ENCODE measurements at regions not wholly inside any gene's neighbourhood (a gene's known extent, or its start where the extent isn't known, plus 50 kb on each side); places are given as distances from the start of the nearest gene placed in this dataset.

DNA sequence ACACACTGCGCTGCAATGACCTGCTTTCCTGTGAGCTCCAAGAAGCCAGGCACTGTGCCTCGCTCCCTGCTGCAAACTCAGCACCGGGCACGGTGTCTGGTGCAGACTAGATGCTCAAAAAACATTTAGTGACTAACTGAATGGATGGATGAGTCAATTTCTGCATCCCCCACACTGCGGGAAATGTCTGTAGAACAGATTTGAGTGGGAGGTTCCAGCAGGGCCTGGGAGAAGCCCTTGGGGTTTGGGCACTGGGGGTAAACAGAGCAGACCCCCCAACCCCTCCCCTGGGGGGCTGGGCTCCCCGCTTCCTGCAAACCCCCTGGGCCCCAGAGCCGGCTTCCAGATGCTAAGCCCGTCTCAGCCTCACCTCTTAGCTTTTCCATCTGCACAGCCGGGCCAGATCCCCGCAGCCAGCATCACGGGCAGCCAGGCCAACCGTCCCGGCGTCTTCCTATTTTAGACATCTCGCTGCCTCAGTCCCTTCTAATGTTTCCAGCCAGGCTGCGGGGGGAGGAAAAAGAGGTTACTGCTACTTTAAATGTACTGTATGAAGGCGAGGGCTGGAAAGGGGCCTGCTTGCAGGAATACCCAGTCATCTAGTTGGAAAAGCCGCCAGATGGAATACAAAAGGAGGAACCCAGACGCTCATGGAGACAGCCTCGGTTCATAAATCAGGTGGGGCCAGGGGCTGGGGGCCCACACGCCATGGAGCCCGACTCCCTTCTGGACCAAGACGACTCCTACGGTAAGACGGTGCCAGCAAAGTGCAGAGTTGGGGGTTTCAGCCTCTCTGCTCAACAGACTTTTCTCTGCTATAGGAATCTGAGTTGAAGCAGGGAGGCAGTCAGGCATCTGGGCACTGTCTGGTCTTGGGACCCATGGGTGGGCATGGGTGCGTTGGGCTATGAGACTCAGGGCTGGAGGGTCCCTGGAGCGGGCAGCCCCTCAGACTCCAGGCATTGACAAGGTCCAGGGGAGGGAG is 67.1 kb upstream of the GGTA1 start:
- TF ChIP-seq, protein P1, sequence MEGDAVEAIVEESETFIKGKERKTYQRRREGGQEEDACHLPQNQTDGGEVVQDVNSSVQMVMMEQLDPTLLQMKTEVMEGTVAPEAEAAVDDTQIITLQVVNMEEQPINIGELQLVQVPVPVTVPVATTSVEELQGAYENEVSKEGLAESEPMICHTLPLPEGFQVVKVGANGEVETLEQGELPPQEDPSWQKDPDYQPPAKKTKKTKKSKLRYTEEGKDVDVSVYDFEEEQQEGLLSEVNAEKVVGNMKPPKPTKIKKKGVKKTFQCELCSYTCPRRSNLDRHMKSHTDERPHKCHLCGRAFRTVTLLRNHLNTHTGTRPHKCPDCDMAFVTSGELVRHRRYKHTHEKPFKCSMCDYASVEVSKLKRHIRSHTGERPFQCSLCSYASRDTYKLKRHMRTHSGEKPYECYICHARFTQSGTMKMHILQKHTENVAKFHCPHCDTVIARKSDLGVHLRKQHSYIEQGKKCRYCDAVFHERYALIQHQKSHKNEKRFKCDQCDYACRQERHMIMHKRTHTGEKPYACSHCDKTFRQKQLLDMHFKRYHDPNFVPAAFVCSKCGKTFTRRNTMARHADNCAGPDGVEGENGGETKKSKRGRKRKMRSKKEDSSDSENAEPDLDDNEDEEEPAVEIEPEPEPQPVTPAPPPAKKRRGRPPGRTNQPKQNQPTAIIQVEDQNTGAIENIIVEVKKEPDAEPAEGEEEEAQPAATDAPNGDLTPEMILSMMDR (IDR thresholded peaks at IDR 0.05): no peak

DNA sequence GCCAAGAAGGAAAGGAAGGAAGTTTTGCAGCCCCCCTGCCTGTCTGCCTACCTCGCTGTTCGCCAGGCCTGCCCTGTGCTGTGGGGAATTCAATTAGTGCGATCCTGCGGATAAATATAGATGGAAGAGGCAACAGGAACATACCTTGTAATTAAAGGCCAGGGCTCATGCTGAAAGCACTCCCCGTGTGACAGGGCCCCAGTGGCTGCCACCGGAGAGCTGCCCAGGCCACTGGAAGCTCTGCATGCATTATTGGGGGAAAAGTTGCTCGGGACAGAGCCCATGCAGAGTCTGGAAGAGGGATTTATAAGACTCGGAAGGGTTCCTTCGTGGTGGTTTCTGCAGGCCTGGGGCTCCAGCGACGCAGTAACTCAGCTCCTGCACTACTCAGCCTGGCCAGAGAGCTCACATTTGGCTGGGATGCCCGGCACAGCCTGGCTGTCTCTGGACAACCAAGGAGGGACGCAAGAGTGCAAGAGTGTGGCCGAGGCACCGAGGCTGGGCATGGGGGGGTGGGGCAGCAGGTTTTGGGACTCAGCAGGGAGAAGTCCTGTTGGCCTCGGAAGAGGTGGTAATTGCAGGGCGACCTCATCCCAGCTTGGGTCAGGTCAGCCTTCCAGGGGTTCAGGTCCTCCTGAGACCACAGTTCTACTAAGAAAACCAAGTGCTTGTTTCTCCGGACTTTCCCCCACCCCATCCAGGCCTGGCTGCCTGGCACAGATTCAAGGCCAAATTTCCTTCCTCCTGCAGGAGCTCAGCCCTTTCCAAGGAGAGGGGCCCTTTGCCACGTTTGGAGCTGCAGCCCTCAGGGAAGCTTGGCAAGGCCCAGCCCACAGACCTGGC is 68.1 kb upstream of the GGTA1 start:
- TF ChIP-seq, protein P1 (IDR thresholded peaks at IDR 0.05): no peak

DNA sequence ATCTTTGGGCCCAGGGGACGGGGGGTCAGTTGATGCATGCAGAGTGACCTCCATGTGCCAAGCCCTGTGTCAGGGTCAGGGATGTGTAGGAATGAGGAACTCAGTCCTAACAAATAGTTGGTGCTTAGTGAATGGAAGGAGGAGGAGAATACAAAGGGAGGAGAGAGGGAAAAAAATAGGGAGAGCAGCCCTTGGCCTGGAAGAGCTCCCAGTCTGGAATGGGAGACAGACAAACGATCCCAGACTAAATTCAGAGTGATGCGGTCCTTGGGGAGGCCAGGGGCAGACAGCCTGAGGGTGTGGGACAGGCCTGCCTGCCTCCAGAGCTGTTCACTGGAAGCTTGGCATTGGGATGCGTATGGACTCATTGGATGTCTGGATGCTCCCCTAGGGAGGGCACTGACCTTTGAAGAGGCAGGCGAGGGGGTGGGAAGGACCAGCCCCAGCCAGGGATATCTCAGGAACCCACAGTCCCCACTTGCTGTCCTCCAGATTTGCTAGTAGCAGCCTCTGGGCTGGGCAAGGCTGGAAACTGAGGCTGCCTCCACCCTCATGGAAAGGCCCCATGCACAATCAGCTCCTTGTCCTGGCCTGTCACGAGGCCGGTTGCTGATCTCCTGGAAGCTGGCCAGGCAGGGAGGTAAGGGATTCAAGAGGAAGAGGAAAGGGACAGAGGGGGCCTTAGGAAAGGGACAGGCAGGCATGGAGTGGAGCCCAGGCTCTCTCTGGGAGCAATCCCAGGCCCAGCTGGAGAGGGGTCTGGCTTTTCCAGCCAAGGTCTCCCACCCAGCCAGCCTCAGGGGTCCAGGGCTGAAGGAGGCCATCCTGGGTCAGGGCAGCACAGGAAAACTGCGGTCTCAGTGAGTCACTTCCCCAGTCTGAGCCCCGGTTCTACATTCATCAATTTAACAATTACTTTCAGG is 69.0 kb upstream of the GGTA1 start:
- TF ChIP-seq, protein P1 (IDR thresholded peaks at IDR 0.05): no peak

DNA sequence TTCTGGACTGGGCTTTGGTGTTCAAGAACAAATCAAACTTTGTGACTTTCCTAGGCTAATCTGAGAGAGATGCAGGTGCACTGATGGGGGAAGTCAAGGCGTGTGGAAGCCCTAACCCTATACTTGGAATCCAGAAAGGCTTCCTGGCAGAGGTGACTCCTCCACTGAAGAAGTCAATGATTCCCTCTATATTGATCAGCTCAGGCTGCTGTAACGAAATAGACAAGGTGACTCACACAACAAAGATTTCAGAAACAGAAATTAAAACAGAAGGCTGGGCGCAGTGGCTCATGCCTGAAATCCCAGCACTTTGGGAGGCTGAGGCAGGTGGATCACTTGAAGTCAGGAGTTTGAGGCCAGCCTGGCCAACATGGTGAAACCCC is 69.6 kb upstream of the GGTA1 start:
- TF ChIP-seq, protein P1 (IDR thresholded peaks at IDR 0.05): no peak

- TF ChIP-seq, protein P1 (IDR thresholded peaks at IDR 0.05): no peak
Measured at GRCh38 chr9:121572581-121572980, 72.9 kb upstream of the GGTA1 start.

- TF ChIP-seq, protein P1 (IDR thresholded peaks at IDR 0.05): no peak
Measured at GRCh38 chr9:121573717-121574485, 74.3 kb upstream of the GGTA1 start.

All from LNCAP (cell line).